SK-N-MC (cell line): ENCODE measurements at regions not wholly inside any gene's neighbourhood (a gene's known extent, or its start where the extent isn't known, plus 50 kb on each side); places are given as distances from the start of the nearest gene placed in this dataset.

Source experiments
- EZH2 ChIP-seq: fragments of 200-600 bp; sonication (generic); IDR thresholded peaks from one replicate; pipeline ENCODE4 v1.6.1; 2017; ENCODE audit warnings: antibody characterized with exemption
- FOXP2 ChIP-seq: optimal IDR thresholded peaks from 2 replicates; pipeline ENCODE3; 2011; ENCODE audit warnings: mild to moderate bottlenecking, moderate library complexity; ENCODE audit not compliant: insufficient read depth; ENCODE audit errors: extremely low read length, control extremely low read depth
- POLR2AphosphoS5 ChIP-seq: IDR thresholded peaks from 2 replicates; pipeline ENCODE4 v1.6.1; 2012; ENCODE audit warnings: mild to moderate bottlenecking, low read depth, low read length, borderline replicate concordance

DNA sequence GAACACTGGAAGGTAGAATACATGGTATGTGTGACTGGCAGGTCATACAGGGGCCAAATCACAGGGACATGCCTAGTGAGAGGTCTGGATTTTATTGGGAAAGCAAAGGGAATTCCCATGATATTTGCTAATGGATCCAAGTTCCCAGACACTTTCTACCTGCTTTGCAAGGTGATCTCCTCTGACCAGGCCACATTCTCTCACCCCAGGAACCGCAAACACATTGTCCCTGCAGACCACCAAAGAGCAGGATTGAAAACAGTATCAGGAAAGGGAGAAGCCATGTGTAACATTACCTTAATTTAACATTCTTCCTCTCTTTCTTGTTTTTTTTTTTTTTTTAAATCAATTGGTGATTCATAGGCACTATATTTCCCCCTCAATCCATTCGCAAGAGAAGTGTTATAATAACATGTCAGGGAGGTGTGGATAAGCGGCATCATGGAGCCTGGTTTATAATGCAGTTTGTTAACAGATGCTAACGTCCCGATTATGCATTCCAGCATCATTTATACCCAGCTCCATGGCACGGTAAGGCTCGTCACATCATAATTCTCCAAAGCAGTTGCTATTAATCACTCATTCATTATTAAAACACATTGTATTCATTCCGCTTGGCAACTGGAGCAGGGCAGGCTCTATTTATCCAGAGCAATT is 155.1 kb upstream of the CCL2 start:
- TF ChIP-seq EZH2 (no peak), POLR2AphosphoS5 (no peak), FOXP2 (no peak)
